ENCODE measurements at regions not wholly inside any gene's neighbourhood (a gene's known extent, or its start where the extent isn't known, plus 50 kb on each side); places are given as distances from the start of the nearest gene placed in this dataset.

DNA sequence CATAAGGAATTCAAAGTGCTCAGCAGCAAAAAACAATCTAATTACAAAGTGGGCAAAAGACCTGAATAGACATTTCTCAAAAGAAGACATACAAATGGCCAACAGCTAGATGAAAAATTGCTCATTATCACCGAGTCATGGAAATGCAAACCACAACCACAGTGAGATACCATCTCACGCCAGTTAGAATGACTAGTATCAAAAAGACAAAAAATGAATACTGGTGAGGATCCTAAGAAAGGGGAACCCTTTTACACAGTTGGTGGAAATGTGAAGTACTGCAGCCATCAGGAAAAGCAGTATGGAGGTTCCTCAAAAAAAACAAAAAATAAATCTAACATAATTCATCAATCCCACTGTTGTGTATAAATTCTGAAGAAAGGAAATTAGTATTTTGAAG lies 1206.1 kb downstream of the EFNB2 start:
- H3K18ac ChIP-seq (ENCODE audit: low read depth, low read length), result no peak overlapping the region
- H3K4me2 ChIP-seq (ENCODE audit: low read depth, low read length), result no peak overlapping the region
- H2AK5ac ChIP-seq (ENCODE audit: low read depth, low read length), result no peak overlapping the region
- no peak overlapping the region for H4K5ac ChIP-seq (ENCODE audit: low read depth, low read length)
- H2AFZ ChIP-seq (replicated peaks; ENCODE audit: low read length, poor library complexity), result no peak overlapping the region
- no peak overlapping the region for H3K27ac ChIP-seq (ENCODE audit: insufficient read depth, low read length)
- no peaks in the 10 kb centered on the region for H3K36me3 ChIP-seq (ENCODE audit: control insufficient read depth, insufficient read depth, low read length)
- DNase-seq (no peak), ATAC-seq (ENCODE audit: low read depth) (no peak)
- H3K9ac ChIP-seq (ENCODE audit: low read depth, low read length), result no peak overlapping the region
- intact Hi-C loops (cut with micrococcal nuclease), result no loop called here
- H2AK9ac ChIP-seq (replicated peaks; ENCODE audit: low read depth, low read length, poor library complexity), result no peak overlapping the region
- peaks cover 6% of the 10 kb centered on the region for H3K9me1 ChIP-seq (ENCODE audit: insufficient read depth, low read length)
- in situ Hi-C loops (cut with MboI; ENCODE audit: low sequenced_read_pairs), result loop anchor here (25.0 kb wide), 1 partner anchor 1208 kb away; the partner anchor contains the start of gene EFNB2
- H2BK20ac ChIP-seq (ENCODE audit: low read depth, low read length), result no peak overlapping the region
- peaks cover 10% of the 10 kb centered on the region for H3K4me1 ChIP-seq (ENCODE audit: control insufficient read depth, insufficient read depth, low read length)
- BruUV-seq (replicated peaks), result no TSS peak
- no peaks in the 10 kb centered on the region for H3K79me1 ChIP-seq (ENCODE audit: low read depth in 1 of 2, low read length in 2 of 2)
- ChIA-PET CTCF (no interaction called here), POLR2A (ENCODE audit: unreplicated experiment) (no interaction called here)
- H2BK5ac ChIP-seq (ENCODE audit: low read depth, low read length, poor library complexity, severe bottlenecking), result no peak overlapping the region
- no peak overlapping the region for H4K8ac ChIP-seq (ENCODE audit: low read depth in 2 of 2, low read length in 2 of 2)
- peaks cover 3% of the 10 kb centered on the region; the same call in 1 of the 2 replicates for H3K9me3 ChIP-seq (ENCODE audit: control insufficient read depth, insufficient read depth, low read length)
- dilution Hi-C loops (cut with HindIII; ENCODE audit: low sequenced_read_pairs, unreplicated experiment), result no loop called here
- H3K4me3 ChIP-seq (ENCODE audit: insufficient read depth, low read depth, low read length), result no peak overlapping the region
- no peak overlapping the region for H3K23ac ChIP-seq (ENCODE audit: low read depth, low read length)
- H3K56ac ChIP-seq (ENCODE audit: extremely low read depth, insufficient read depth, low read length), result no peak overlapping the region
- WGBS, 2 experiments (ENCODE audit: extremely low coverage in 2 of 2, insufficient read length in 1 of 2), result no CpG with 5 or more reads among the region's 2 CpGs
- H3K4ac ChIP-seq (ENCODE audit: low read depth, low read length), result no peak overlapping the region
- H2BK120ac ChIP-seq (ENCODE audit: low read depth, low read length), result no peak overlapping the region
- no peak overlapping the region for H4K91ac ChIP-seq (ENCODE audit: insufficient read depth, low read depth, low read length)
- H4K20me1 ChIP-seq (ENCODE audit: insufficient read depth, low read length), result no peaks in the 10 kb centered on the region
- no peaks in the 10 kb centered on the region for H3K27me3 ChIP-seq (ENCODE audit: control insufficient read depth, insufficient read depth, low read length)
- TF ChIP-seq RCOR1 (IDR thresholded peaks at IDR 0.05; ENCODE audit: insufficient replicate concordance, low read length) (no peak), MAFK (IDR thresholded peaks at IDR 0.05; ENCODE audit: low read depth, low read length) (0 out of 2 replicates have a peak, but pooled peaks have one; percentile 14)
- no peak overlapping the region for H3K14ac ChIP-seq (replicated peaks; ENCODE audit: low read depth, low read length)
- H2BK15ac ChIP-seq (ENCODE audit: low read depth, low read length), result no peak overlapping the region

Measured in IMR-90 (cell line).